ENCODE measurements at regions not wholly inside any gene's neighbourhood (a gene's known extent, or its start where the extent isn't known, plus 50 kb on each side); places are given as distances from the start of the nearest gene placed in this dataset.

DNA sequence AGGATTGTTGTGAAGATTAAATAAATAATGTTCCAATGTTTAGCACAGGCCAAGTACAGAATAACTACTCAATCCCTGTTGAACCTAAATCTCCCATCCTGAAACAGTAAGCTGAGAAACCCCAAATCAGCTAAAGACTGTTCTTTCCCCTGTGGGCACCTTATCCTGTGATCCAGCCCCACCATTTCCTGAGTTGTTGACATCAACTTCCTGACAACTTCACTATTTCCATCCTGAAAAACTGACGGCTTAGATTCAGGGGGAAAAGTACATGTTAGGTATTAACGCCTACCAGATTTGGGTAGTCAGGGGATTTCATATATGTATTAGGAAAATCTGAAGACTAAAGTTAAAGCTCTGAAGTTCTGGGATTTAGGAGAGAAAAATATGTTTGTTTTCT is 51.7 kb upstream of the PALMD start:
- Histone ChIP-seq H3K27ac (no peak overlapping the region), H3K4me1 (no peaks in the 10 kb centered on the region), H3K4me3 (no peak overlapping the region), H3K9me3 (no peaks in the 10 kb centered on the region), H3K36me3 (no peaks in the 10 kb centered on the region), H3K27me3 (no peaks in the 10 kb centered on the region)
- TF ChIP-seq POLR2A (IDR thresholded peaks at IDR 0.05) (no peak), CTCF (IDR thresholded peaks at IDR 0.05) (no peak), POLR2AphosphoS5 (IDR thresholded peaks at IDR 0.05; ENCODE audit: insufficient read depth in 1 of 2, low read depth in 1 of 2) (no peak)
- no peak for DNase-seq (ENCODE audit: extremely low spot score in 2 of 2)
- intact Hi-C loops (cut with DNase I), result no loop called here

- Histone ChIP-seq H3K9me3 (no peaks in the 10 kb centered on the region), H3K4me3 (no peak overlapping the region), H3K36me3 (no peaks in the 10 kb centered on the region), H3K27me3 (no peaks in the 10 kb centered on the region), H3K27ac (no peak overlapping the region), H3K4me1 (no peaks in the 10 kb centered on the region)
- intact Hi-C loops (cut with DNase I), result no loop called here
- DNase-seq (ENCODE audit: extremely low spot score in 2 of 2), result no peak
- TF ChIP-seq CTCF (IDR thresholded peaks at IDR 0.05) (no peak), POLR2AphosphoS5 (IDR thresholded peaks at IDR 0.05; ENCODE audit: insufficient read depth in 1 of 2, low read depth in 1 of 2) (no peak), POLR2A (IDR thresholded peaks at IDR 0.05) (no peak)
Measured at GRCh38 chr1:99595041-99595440, 50.9 kb upstream of the PALMD start.

GRCh38 chr1:99595441-99595840 is 50.5 kb upstream of the PALMD start:
- Histone ChIP-seq H3K4me1 (no peaks in the 10 kb centered on the region), H3K9me3 (no peaks in the 10 kb centered on the region), H3K27ac (no peak overlapping the region), H3K27me3 (no peaks in the 10 kb centered on the region), H3K4me3 (no peak overlapping the region), H3K36me3 (no peaks in the 10 kb centered on the region)
- TF ChIP-seq CTCF (IDR thresholded peaks at IDR 0.05) (no peak), POLR2AphosphoS5 (IDR thresholded peaks at IDR 0.05; ENCODE audit: insufficient read depth in 1 of 2, low read depth in 1 of 2) (no peak), POLR2A (IDR thresholded peaks at IDR 0.05) (no peak)
- DNase-seq (ENCODE audit: extremely low spot score in 2 of 2), result no peak
- intact Hi-C loops (cut with DNase I), result no loop called here

Data from vagina (tissue), 2 donors.